ENCODE measurements at regions not wholly inside any gene's neighbourhood (a gene's known extent, or its start where the extent isn't known, plus 50 kb on each side); places are given as distances from the start of the nearest gene placed in this dataset.

- no peak for DNase-seq
Measured at GRCh38 chr4:23005691-23006090, 313.0 kb downstream of the GBA3 start.

- no peak for DNase-seq
Measured at GRCh38 chr4:23001478-23001877, 308.7 kb downstream of the GBA3 start.

GRCh38 chr4:22999419-22999818 is 306.7 kb downstream of the GBA3 start:
- DNase-seq, result peak in 1 of 2 experiments; percentile 13

- no peak for DNase-seq
Measured at GRCh38 chr4:22997358-22998224, 304.9 kb downstream of the GBA3 start.

- DNase-seq, result no peak
Measured at GRCh38 chr4:22991576-22991975, 298.8 kb downstream of the GBA3 start.

- DNase-seq, result no peak
Measured at GRCh38 chr4:22988526-22988925, 295.8 kb downstream of the GBA3 start.

- no peak for DNase-seq
Measured at GRCh38 chr4:22987870-22988269, 295.1 kb downstream of the GBA3 start.

- DNase-seq, result no peak
Measured at GRCh38 chr4:22986881-22987280, 294.1 kb downstream of the GBA3 start.

- no peak for DNase-seq
Measured at GRCh38 chr4:22986262-22986661, 293.5 kb downstream of the GBA3 start.

- DNase-seq, result no peak
Measured at GRCh38 chr4:22984390-22984789, 291.7 kb downstream of the GBA3 start.

- DNase-seq, result no peak
Measured at GRCh38 chr4:22978656-22979055, 285.9 kb downstream of the GBA3 start.

- no peak for DNase-seq
Measured at GRCh38 chr4:22970665-22971064, 277.9 kb downstream of the GBA3 start.

GRCh38 chr4:22969287-22969896 is 276.7 kb downstream of the GBA3 start:
- no peak for DNase-seq

- peak in 1 of 2 experiments; percentile 18 for DNase-seq
Measured at GRCh38 chr4:22962295-22962694, 269.6 kb downstream of the GBA3 start.

- no peak for DNase-seq
Measured at GRCh38 chr4:22959483-22959882, 266.7 kb downstream of the GBA3 start.

GRCh38 chr4:22957774-22958309 is 265.1 kb downstream of the GBA3 start:
- DNase-seq, result no peak

- no peak for DNase-seq
Measured at GRCh38 chr4:22949161-22949855, 256.6 kb downstream of the GBA3 start.

- DNase-seq, result no peak
Measured at GRCh38 chr4:22947851-22948250, 255.1 kb downstream of the GBA3 start.

GRCh38 chr4:22942920-22943559 is 250.3 kb downstream of the GBA3 start:
- DNase-seq, result no peak

- no peak for DNase-seq
Measured at GRCh38 chr4:22941688-22942375, 249.1 kb downstream of the GBA3 start.

- DNase-seq, result no peak
Measured at GRCh38 chr4:22932326-22932725, 239.6 kb downstream of the GBA3 start.

- DNase-seq, result no peak
Measured at GRCh38 chr4:22922426-22922825, 229.7 kb downstream of the GBA3 start.

Measured in SW 1271 (cell line).